GM12892 (cell line): ENCODE measurements at regions not wholly inside any gene's neighbourhood (a gene's known extent, or its start where the extent isn't known, plus 50 kb on each side); places are given as distances from the start of the nearest gene placed in this dataset.
A peak's percentile ranks its signal among the peaks of the same experiment; 100 is the strongest.
"Not testable (repeated sequence)": the region's sequence is repeated elsewhere in the genome, so short reads cannot be mapped to it uniquely, and the experiment has no call there.

Experiments
- DNase-seq: peaks from one replicate; pipeline ENCODE4 v3.0.0; 2011; ENCODE audit not compliant: insufficient read length
- FAIRE-seq: peaks from 2 replicates; lab custom pipeline; 2011; peaks lifted over from hg19 to GRCh38; lab: Jason Lieb, UNC
- POLR2A ChIP-seq: IDR thresholded peaks from 2 replicates; pipeline ENCODE4 v1.6.1; 2011; ENCODE audit warnings: low read depth, low read length, control low read depth
- POLR2AphosphoS5 ChIP-seq: IDR thresholded peaks from 2 replicates; pipeline ENCODE4 v1.6.1; 2011; ENCODE audit warnings: low read depth, low read length, control low read depth
- TAF1 ChIP-seq: IDR thresholded peaks from 2 replicates; pipeline ENCODE4 v1.6.1; 2011; ENCODE audit warnings: low read depth, mild to moderate bottlenecking, control low read depth, low read length, borderline replicate concordance

DNA sequence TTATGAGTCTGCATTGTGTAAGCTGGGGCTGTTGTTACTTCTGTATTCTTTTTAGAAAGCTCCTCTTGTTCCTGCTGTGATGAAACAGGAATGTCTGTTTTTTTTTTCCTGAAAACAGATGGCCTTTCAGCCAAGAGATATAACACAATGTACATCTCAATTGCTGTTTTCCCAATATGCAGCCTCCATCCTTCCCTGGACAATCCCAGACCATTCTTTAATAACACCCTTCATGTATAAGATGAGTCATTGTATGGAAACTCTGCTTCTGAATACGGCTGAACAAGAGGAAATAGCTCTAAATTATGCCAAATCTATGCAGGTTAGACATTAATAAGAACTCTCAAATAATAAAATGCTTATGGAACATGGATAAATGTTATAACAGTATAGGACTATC lies 60.2 kb upstream of the LRRC4C start:
- TF ChIP-seq TAF1 = no peak
- TF ChIP-seq POLR2A = no peak
- TF ChIP-seq POLR2AphosphoS5 = no peak
- DNase-seq = no peak
- no peak for FAIRE-seq

DNA sequence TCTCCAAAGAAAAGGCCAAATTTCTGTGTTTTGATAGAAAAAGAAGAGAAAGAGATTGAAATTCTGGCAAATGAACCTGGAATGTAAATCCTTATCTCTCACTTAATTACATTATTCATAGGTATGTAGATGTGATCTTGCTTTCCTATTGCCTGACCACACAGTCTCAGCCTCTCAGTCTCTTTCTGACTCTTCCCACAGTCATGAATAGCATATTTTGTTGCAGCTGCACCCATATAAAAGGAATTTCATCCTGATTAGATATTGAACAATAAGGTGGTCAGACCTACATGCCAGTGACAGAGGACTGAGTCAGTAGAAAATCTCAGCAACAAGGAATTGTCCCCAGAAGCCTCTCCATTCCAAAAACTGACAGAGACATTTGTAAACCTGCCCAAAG lies 62.9 kb upstream of the LRRC4C start:
- no peak for FAIRE-seq
- no peak for DNase-seq
- TF ChIP-seq TAF1 = no peak

DNA sequence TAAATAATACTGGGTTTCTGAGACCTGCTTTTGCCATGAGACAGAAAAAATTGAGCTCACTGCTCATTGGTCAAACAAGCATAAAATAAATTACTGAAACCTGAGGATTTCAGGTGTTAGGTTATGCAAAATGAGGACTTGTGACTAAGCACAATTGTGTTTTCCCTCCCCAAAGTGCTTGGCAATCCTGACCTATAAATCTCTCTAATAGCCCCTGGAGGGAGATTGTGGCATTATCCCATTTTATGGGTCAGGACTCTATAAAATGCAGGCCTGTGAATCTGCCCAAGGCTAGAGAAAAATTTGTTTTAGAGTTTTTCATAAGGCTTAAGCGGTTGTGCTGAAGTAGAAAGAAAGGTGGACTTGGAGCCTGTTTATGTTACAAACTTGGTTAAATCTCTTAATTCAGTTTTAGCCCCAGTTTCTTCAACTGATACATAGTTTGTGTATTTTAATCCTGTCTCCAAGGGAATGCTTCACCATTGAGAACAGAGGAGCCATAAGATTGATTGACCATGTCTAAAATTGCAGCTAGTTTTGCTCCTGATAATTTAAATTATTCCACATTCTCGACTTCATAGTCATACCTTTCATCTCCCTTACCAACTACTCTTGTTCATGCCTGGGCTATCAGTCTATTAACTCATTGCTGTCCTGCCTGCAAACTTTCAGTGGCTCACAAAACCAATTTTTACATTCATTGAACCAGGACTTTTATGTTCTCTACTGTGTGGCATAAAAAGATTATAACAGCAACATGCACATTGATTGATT lies 63.6 kb upstream of the LRRC4C start:
- TF ChIP-seq POLR2A (no peak), TAF1 (no peak), POLR2AphosphoS5 (no peak)
- FAIRE-seq (no peak), DNase-seq (no peak)

DNA sequence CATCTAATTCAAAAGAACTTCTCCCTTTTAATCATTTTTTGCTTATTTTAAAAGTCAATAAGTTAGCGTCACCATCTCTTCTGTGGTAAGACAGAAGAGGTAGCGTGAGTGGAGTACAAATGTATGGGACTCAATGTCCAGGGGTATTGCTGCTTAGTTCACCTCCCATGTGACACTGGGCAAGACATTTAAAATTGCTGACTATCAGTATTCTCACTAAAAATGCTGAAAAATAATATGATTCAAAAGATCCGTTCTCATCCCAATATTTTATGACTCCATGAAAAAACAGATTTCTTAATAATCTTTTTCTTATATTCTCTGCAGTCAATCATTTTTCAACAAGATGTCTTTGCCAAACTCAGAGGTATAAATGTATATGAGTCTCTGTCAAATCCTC lies 68.1 kb upstream of the LRRC4C start:
- TF ChIP-seq POLR2AphosphoS5 (no peak), TAF1 (no peak)
- FAIRE-seq (no peak), DNase-seq (no peak)

- TF ChIP-seq POLR2AphosphoS5 (no peak), POLR2A (no peak), TAF1 (no peak)
- FAIRE-seq = peak; percentile 60
- DNase-seq = no peak
Observed at GRCh38 chr11:41532413-41532812, 73.0 kb upstream of the LRRC4C start.

DNA sequence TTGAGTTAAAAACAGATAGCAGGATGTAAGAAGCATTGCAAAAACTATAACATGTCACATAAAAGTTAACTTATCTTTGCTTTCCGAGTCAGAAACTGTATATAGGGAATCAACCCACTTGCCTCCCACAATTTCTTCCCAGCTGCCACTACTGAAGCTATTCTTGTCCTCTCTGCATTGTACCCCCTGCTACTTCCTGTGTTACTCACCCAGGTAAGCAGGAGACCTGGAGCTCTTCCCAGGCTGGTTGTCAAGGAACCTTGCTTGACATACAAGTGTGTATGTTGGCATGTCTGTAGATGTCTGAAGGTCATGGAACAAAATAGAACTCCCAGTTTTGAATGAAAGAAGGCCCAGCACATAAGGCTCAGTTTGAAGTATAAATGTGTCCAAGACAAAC lies 74.3 kb upstream of the LRRC4C start:
- DNase-seq = no peak
- FAIRE-seq = no peak
- no peak for TF ChIP-seq POLR2A
- no peak for TF ChIP-seq POLR2AphosphoS5
- TF ChIP-seq TAF1 = no peak

GRCh38 chr11:41534391-41534790 lies 74.9 kb upstream of the LRRC4C start:
- FAIRE-seq = no peak
- TF ChIP-seq TAF1 (no peak), POLR2A (no peak), POLR2AphosphoS5 (no peak)
- DNase-seq = no peak

GRCh38 chr11:41534861-41535260 lies 75.4 kb upstream of the LRRC4C start:
- TF ChIP-seq POLR2A (no peak), TAF1 (no peak), POLR2AphosphoS5 (no peak)

DNA sequence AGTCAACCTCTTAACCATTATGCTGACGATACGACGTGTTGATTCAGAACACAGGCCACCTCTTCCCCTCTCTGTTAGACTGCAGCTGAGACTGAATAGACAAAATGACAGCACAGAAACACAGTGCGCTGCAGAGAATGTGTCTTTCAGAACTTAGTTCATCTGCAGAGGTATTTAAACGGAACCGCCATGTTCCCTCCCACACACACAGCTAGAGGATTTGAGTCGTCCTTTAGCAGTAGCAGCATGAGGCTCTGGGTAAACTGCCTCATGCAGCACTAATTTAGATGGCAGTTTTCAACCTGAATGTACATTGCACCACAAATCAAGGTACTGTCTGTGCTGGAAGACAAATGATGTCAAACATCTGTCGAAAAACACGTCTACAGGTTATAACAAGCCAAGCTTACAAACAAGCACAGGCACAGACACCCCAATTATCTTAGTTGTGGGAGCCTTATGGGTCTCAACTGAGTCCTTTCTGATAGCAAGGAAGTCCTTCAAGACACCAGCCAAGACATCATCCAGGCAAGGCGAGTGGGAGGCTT lies 76.6 kb upstream of the LRRC4C start:
- no peak for TF ChIP-seq POLR2A
- no peak for TF ChIP-seq TAF1
- TF ChIP-seq POLR2AphosphoS5 = no peak
- FAIRE-seq (peak; percentile 21), DNase-seq (no peak)

More at GRCh38 chr11:41534861-41535260, 75.4 kb upstream of the LRRC4C start:
- no peak for FAIRE-seq
- no peak for DNase-seq

- FAIRE-seq, DNase-seq: not testable (repeated sequence)
Observed at GRCh38 chr11:41544902-41545301, 85.5 kb upstream of the LRRC4C start.

DNA sequence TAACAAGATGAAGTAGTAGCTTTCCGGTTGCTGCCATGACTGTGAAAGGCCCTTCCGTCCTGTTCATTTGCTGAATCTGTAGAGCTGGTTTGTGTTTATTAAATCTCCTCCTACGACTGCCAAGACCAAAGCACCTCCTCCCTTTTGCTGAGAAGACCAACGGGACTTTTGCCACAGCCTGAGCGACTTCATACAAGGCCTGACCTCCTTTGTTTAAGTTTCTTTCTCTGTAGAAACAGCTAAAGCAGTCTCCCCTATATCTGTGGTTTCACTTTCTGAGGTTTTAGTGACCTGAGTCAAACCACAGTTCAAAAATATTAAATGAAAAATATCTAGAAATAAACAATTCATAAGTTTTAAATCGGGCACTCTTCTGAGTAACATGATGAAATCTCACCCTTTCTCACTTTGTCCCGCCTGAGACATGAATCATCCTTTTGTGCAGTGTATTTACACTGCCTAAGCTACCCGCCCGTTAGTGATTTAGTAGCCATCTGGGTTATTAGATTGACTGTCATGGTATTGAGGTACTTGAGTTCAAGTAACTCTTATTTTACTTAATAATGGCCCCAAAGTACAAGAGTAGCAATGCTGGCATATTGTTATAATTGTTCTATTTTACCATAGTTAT lies 119.1 kb upstream of the LRRC4C start:
- TF ChIP-seq POLR2A (no peak), TAF1 (no peak), POLR2AphosphoS5 (no peak)
- DNase-seq (no peak), FAIRE-seq (no peak)

GRCh38 chr11:41579546-41579945 lies 120.1 kb upstream of the LRRC4C start:
- no peak for DNase-seq
- no peak for TF ChIP-seq POLR2AphosphoS5
- no peak for TF ChIP-seq POLR2A
- TF ChIP-seq TAF1 = no peak
- no peak for FAIRE-seq
